GM10266 (cell line): ENCODE measurements at regions not wholly inside any gene's neighbourhood (a gene's known extent, or its start where the extent isn't known, plus 50 kb on each side); places are given as distances from the start of the nearest gene placed in this dataset.

Experiments used
- DNase-seq: peaks from one replicate; pipeline ENCODE4 v3.0.0; 2012; ENCODE audit errors: extremely low spot score
- TF ChIP-seq, protein P1 (sequence below): IDR thresholded peaks from 2 replicates; pipeline ENCODE4 v1.5.1; 2012; ENCODE audit warnings: mild to moderate bottlenecking, low read depth; ENCODE audit not compliant: control insufficient read depth, insufficient read depth; ENCODE audit errors: missing control alignments

DNA sequence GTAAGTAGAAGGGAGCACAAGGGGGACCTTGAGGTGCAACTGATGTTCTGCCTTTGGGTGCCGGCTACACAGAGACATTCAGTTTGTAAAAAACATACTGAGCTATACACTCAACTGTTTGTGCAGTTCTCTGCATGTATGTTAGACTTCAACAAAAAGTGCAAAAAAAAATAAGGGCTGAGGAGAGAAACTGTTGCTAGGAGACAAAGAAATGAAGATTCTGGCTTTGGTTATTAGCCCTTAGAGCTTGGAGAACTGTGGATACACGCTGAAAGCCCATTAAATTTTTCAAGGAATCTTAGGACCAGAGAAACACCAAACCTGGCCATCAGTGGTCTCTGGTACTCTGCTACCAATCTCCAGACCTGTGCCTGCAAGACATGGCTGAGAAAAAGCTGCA, 207.6 kb upstream of the NSMCE3 start:
- TF ChIP-seq, protein P1, sequence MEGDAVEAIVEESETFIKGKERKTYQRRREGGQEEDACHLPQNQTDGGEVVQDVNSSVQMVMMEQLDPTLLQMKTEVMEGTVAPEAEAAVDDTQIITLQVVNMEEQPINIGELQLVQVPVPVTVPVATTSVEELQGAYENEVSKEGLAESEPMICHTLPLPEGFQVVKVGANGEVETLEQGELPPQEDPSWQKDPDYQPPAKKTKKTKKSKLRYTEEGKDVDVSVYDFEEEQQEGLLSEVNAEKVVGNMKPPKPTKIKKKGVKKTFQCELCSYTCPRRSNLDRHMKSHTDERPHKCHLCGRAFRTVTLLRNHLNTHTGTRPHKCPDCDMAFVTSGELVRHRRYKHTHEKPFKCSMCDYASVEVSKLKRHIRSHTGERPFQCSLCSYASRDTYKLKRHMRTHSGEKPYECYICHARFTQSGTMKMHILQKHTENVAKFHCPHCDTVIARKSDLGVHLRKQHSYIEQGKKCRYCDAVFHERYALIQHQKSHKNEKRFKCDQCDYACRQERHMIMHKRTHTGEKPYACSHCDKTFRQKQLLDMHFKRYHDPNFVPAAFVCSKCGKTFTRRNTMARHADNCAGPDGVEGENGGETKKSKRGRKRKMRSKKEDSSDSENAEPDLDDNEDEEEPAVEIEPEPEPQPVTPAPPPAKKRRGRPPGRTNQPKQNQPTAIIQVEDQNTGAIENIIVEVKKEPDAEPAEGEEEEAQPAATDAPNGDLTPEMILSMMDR, result no peak
- no peak for DNase-seq

DNA sequence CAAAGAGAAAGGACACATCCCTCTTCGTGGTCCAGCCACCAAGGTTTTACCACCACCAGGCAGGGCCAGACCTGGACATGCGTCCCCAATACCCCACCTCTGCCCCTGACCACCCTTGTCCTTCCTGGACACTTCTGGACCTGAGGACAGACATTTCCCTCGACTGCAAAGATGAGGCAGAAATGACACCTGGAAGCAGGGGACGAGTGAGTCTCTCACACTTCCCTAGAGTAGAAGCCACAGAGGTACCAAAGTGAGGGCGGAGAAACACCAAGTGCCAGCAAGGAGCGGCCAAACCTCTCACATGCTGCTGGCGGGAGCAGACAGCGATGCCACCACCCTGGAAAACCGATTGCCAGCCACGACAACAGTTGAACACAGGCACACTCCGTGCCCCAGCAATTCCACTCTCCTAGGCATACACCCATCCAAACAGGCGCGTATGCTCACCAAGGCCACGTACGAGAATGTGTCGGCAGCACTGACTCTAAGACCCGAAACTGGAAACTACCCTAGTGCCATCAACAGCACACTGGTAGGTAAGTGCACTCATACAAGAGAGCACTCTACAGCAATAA, 207.0 kb upstream of the NSMCE3 start:
- TF ChIP-seq, protein P1, result no peak
- DNase-seq, result no peak

DNA sequence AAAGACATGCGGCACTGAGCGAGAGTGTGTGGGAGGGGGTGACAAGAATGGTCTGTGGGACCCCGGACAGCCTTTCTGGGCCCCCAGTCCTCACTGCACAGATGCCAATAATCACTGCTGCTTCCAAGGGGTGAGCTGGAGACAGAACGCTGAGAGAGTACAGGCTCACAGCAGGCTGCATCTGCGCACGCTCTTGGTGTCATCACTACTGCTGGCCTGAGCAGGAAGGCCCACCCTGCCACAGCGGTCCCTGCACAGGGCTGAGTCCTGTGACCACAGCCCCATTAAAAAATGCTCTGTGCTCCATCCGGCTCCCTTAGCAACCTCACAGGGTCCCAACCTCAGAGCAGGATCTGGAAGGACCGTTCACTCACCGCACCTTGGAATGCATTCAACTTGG, 205.5 kb upstream of the NSMCE3 start:
- TF ChIP-seq, protein P1, result no peak
- DNase-seq, result no peak

DNA sequence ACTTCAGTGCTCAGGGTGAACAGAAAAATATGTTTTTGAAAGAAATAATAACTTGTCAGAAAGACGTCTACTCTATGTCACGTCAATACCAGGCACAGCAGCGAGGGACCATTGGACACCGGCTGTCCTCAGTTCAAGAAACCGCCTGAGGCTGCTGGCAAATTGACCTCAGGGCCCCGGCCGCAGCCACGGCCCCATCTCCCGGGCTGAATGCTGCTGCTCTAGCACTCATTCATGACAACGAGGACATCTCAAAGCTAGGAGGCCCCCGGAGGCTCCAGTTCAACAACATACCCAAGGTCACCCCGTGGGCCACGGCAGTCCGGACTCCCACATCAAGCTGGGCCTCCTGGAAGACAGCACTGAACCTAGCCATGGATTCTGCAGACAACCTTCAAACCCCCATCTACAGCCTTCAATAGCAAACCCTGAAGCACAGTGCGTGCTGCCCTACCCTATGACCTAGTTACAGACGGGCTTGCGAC, 204.0 kb upstream of the NSMCE3 start:
- TF ChIP-seq, protein P1, result no peak
- DNase-seq, result no peak

DNA sequence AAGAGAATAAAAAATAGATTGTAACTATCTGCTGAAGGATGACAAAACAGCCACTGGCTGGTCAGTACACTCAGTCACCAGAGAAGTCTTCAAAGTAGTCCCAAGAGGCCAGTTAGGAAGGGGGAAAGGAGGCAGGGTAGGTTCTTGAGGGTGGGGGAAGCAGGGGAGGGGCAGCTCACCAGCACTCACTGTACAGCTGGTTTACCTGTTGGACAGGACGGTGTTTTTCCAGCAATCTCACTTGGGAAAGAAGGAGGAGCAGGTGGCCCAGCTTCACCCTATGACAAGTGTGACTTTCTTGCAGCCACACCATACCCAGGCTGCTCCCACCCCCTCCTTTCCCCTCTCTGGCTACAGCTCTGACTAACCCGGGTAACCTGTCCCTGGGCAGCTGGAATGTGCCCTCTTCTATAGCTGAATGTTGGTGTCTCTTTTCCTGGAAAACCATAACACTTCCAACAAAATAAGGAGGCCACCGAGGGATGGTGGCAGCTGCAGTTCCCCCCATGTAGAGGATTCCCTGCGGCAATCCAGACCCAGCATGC, 203.4 kb upstream of the NSMCE3 start:
- no peak for DNase-seq
- TF ChIP-seq, protein P1, result no peak

DNA sequence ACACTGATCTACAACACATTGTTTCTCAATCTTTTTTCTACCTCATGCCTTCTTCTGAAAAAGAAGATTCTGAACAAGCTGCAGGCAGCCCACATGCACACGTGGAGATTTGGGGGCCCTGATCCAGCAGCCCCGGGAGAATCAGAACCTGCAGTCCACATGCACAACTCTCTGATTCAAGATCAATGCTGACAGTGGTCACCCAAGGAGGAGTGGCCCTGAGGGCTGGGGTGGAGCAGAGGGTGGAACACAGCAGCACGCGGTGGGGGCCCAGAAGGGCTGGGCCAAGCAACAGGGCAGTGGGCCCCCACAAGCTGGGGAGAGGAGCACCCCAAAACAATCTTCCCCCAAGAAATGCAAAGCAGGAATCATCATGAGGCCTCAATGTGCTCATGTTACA, 202.1 kb upstream of the NSMCE3 start:
- DNase-seq, result no peak
- TF ChIP-seq, protein P1, result no peak

DNA sequence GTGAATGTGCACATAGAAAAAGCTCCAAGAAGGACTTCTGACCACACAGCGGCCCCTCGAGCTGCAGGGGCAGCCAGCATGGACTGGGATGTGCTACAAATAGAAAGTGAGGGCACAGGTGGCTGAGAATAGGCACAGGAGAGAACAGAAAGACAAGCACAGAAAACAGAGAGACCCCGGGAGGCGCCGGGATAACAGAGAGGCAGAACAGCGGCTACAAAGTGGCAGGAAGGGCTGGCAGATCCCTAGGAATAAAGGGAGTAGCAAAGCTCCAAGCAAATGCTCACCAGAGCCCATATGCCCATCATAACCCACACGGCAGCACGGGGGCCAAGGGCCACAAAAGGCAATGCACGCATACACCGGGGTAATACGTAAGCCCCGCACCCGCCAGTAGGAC, 201.7 kb upstream of the NSMCE3 start:
- TF ChIP-seq, protein P1, result no peak
- DNase-seq, result no peak
